ENCODE measurements at regions not wholly inside any gene's neighbourhood (a gene's known extent, or its start where the extent isn't known, plus 50 kb on each side); places are given as distances from the start of the nearest gene placed in this dataset.
"Not testable (repeated sequence)": the region's sequence is repeated elsewhere in the genome, so short reads cannot be mapped to it uniquely, and the experiment has no call there.

DNA sequence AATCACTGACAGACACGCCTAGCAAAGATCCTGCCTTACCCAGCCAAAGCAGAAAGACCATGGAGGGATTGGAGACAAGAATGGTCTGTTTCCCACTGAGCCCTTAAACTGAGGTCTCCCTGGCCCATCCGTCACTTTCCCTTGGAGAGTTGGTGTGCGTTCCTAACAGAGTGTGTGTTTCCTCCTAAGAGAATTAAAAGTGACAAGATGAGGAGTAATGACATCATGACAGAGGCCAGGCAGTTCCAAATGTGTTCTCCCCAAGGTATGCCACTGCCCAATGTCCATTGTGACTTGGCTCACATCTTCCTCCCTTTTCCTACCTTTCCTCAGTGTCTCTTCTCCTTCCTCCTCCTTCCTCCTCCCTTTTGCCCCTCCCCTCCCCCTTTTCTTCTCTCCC is 295.7 kb downstream of the SIPA1L2 start:
- Histone ChIP-seq H3K27me3 (ENCODE audit: insufficient read depth, low read length, poor library complexity, severe bottlenecking) (no peaks in the 10 kb centered on the region), H3K27ac (ENCODE audit: low read depth, low read length) (no peak overlapping the region), H3K9me3 (ENCODE audit: low read length) (no peaks in the 10 kb centered on the region), H3K36me3 (ENCODE audit: insufficient read depth, low read length) (no peaks in the 10 kb centered on the region), H3K4me3 (ENCODE audit: low read length) (no peak overlapping the region), H3K4me1 (ENCODE audit: insufficient read depth, low read length) (peaks cover 20% of the 10 kb centered on the region)
- no peak overlapping the region for H3K4me3 Mint-ChIP-seq
- CTCF ChIA-PET = no interaction called here
- peaks cover 0 to 3% (median 0%) of the 10 kb centered on the region in 5 donors for H3K9me3 Mint-ChIP-seq
- no peak for DNase-seq
- peak overlapping the region in 1 of 8 donors; percentile 54 for H3K27ac Mint-ChIP-seq
- POLR2A ChIA-PET = no interaction called here
- no peaks in the 10 kb centered on the region for H3K36me3 Mint-ChIP-seq
- H3K27me3 Mint-ChIP-seq = peaks cover 4 to 22% of the 10 kb centered on the region in 2 donors
- peaks cover 12 to 18% (median 14%) of the 10 kb centered on the region in 3 donors for H3K4me1 Mint-ChIP-seq

DNA sequence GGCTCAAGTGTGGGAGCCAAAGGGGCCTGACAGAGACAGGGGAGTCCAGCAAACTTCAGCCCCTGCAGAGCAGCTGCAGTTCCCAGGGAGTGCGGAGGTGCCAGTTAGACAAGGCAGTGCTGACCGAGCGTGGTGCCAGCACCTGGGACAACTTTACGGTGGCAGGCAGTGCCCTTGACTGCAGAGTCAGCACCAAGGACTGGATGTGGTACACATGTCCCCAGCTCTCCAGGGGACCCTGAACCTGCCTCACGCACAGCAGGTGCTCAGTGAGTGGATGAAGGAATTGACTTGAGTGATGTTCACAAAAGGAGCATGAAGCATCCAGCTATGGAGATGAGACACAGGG is 296.5 kb downstream of the SIPA1L2 start:
- Histone ChIP-seq H3K4me3 (ENCODE audit: low read length) (no peak overlapping the region), H3K36me3 (ENCODE audit: insufficient read depth, low read length) (no peaks in the 10 kb centered on the region), H3K27ac (ENCODE audit: low read depth, low read length) (no peak overlapping the region), H3K27me3 (ENCODE audit: insufficient read depth, low read length, poor library complexity, severe bottlenecking) (no peaks in the 10 kb centered on the region), H3K9me3 (ENCODE audit: low read length) (no peaks in the 10 kb centered on the region), H3K4me1 (ENCODE audit: insufficient read depth, low read length) (peaks cover 20% of the 10 kb centered on the region)
- Mint-ChIP-seq H3K9me3 (peaks cover 0 to 3% (median 0%) of the 10 kb centered on the region in 5 donors), H3K27ac (no peak overlapping the region), H3K4me3 (no peak overlapping the region), H3K36me3 (no peaks in the 10 kb centered on the region), H3K27me3 (peaks cover 4 to 22% of the 10 kb centered on the region in 2 donors), H3K4me1 (peaks cover 12 to 18% (median 14%) of the 10 kb centered on the region in 3 donors)
- ChIA-PET CTCF (no interaction called here), POLR2A (no interaction called here)
- DNase-seq = no peak

DNA sequence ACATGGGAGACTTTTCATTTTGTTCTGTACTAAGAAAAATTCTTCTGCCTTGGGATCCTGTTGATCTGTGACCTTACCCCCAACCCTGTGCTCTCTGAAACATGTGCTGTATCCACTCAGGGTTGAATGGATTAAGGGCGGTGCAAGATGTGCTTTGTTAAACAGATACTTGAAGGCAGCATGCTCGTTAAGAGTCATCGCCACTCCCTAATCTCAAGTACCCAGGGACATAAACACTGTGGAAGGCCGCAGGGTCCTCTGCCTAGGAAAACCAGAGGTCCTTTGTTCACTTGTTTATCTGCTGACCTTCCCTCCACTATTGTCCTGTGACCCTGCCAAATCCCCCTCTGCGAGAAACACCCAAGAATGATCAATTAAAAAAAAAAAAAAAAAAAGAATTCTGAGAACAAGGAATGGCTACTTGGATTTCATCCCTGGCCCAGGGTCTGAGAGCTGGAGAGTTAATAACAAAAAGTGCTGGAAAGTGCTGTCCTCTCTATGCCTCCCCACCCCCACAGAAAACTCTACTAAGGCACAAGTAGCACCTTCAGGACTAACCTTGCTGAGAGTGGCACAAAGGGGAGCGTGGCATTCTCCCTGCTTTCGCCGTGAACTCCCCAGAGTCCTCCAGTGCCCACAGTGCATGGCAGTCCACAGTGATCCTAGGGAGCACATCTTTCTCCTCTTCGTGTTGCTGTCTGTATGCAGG is 297.1 kb downstream of the SIPA1L2 start:
- peaks cover 20% of the 10 kb centered on the region for H3K4me1 ChIP-seq (ENCODE audit: insufficient read depth, low read length)
- H3K27me3 ChIP-seq (ENCODE audit: insufficient read depth, low read length, poor library complexity, severe bottlenecking); H3K36me3 ChIP-seq (ENCODE audit: insufficient read depth, low read length); DNase-seq; H3K9me3 ChIP-seq (ENCODE audit: low read length); H3K36me3 Mint-ChIP-seq; H3K4me3 ChIP-seq (ENCODE audit: low read length); H3K27ac Mint-ChIP-seq; H3K27ac ChIP-seq (ENCODE audit: low read depth, low read length); H3K9me3 Mint-ChIP-seq; POLR2A ChIA-PET; CTCF ChIA-PET; H3K4me3 Mint-ChIP-seq: not testable (repeated sequence)
- Mint-ChIP-seq H3K4me1 (peaks cover 12 to 18% (median 14%) of the 10 kb centered on the region in 3 donors), H3K27me3 (peaks cover 4 to 18% of the 10 kb centered on the region in 2 donors)

DNA sequence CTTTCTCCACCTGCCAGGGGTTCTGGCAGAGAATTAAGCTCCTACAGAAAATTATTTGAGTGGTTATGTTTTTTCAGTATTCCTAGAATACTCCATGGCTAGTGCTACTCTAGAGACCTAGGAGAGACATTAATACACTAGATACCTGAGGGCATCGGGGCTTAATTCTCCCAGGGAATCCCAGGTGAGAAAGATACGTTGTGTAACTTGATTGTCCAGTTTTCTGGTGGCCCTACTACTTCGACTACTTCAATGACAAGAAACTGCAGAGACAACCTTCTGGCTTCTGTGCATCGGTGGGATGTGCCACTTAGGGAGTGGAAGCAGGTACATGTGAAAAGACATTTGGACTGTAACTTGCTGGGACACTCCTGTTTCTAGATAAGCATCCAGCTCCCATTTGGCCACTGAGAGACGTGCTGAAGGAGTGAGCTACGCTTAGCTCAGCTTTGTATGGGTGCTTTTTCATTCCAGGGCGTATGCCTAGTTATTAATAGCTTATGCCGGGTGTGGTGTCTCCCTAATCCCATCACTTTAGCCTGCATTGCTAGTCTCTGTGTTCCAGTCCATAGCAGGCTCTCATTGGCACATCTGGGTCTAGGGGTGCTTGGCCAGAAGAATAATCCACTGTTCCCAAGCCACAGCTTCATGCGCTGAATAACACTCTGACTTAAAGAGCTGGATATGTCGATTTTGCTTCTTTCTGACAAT is 300.7 kb downstream of the SIPA1L2 start:
- Mint-ChIP-seq H3K27me3 (peaks cover 3 to 4% of the 10 kb centered on the region in 2 donors), H3K4me3 (no peak overlapping the region)
- POLR2A ChIA-PET = no interaction called here

DNA sequence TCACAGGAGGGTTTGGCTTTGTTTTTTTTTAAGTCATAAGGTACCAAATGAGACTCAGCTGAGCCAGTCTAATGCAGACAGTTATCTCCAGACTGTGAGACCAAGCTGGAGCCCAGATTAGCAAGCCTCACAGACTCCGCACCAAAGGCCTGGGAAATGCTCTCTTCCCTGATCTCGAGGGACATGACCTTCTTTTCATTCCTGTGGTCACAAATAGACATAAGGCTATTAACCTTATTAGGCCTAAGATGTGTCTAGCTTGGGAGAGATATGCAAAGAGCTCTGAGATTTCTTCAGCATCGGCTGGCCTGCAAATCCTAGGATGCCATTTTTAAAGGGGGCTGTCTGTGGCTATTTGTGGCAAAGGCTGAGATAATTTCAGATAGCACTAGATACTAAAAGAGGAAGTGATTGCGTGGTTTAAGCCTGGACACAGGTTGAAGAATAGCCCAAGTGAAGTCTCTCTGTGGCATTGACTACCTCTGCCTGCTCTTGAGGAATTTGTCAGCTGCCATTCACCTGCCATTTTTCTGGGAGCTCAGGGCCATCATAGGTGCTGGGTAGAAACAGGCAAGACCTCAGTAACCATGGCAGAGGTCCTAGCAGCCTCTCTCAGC is 301.3 kb downstream of the SIPA1L2 start:
- Histone ChIP-seq H3K27ac (ENCODE audit: low read depth, low read length) (no peak overlapping the region), H3K27me3 (ENCODE audit: insufficient read depth, low read length, poor library complexity, severe bottlenecking) (no peaks in the 10 kb centered on the region), H3K4me3 (ENCODE audit: low read length) (no peak overlapping the region), H3K9me3 (ENCODE audit: low read length) (no peaks in the 10 kb centered on the region), H3K36me3 (ENCODE audit: insufficient read depth, low read length) (no peaks in the 10 kb centered on the region), H3K4me1 (ENCODE audit: insufficient read depth, low read length) (no peaks in the 10 kb centered on the region)
- CTCF ChIA-PET = interaction anchor here (0.7 kb wide), 1 partner anchor 9 kb away, joined by 3 read pairs; no protein-coding TSS in a partner anchor
- Mint-ChIP-seq H3K4me3 (no peak overlapping the region), H3K27me3 (peaks cover 3 to 4% of the 10 kb centered on the region in 2 donors), H3K36me3 (no peaks in the 10 kb centered on the region), H3K27ac (peak overlapping the region in 1 of 8 donors; percentile 9), H3K9me3 (peaks cover 0 to 3% (median 0%) of the 10 kb centered on the region in 5 donors), H3K4me1 (no peaks in the 10 kb centered on the region)
- DNase-seq = no peak
- POLR2A ChIA-PET = no interaction called here

More for the DNA sequence above, 300.7 kb downstream of the SIPA1L2 start:
- H3K27ac ChIP-seq (ENCODE audit: low read depth, low read length) = no peak overlapping the region
- no peaks in the 10 kb centered on the region for H3K36me3 ChIP-seq (ENCODE audit: insufficient read depth, low read length)
- H3K27ac Mint-ChIP-seq = peak overlapping the region in 1 of 8 donors; percentile 9
- H3K4me3 ChIP-seq (ENCODE audit: low read length) = no peak overlapping the region
- H3K9me3 Mint-ChIP-seq = peaks cover 0 to 3% (median 0%) of the 10 kb centered on the region in 5 donors
- CTCF ChIA-PET = no interaction called here
- no peaks in the 10 kb centered on the region for H3K9me3 ChIP-seq (ENCODE audit: low read length)
- DNase-seq = no peak
- peaks cover 0 to 6% (median under 1%) of the 10 kb centered on the region in 3 donors for H3K4me1 Mint-ChIP-seq
- no peaks in the 10 kb centered on the region for H3K36me3 Mint-ChIP-seq
- H3K4me1 ChIP-seq (ENCODE audit: insufficient read depth, low read length) = peaks cover under 1% of the 10 kb centered on the region
- H3K27me3 ChIP-seq (ENCODE audit: insufficient read depth, low read length, poor library complexity, severe bottlenecking) = no peaks in the 10 kb centered on the region

DNA sequence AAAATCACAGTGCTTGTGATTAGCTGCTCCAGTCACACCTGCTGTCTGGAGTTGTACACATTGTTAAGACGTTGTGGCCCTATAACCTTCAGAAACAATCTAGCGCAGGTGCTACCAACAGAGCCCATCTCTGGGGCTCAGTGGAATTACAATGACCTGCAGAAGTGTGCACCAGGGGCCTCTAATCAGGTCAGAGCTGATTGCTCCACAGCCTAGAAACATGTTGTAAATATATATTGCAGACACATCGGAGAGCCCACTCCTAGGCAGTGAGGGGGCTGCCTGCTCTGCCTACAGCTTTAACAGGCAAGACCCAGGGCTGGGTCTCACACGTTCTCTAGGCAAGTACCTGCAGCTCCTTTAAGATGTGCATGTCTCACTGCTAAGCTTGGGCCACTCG is 302.0 kb downstream of the SIPA1L2 start:
- DNase-seq = no peak
- H3K4me1 Mint-ChIP-seq = no peaks in the 10 kb centered on the region
- Histone ChIP-seq H3K4me3 (ENCODE audit: low read length) (no peak overlapping the region), H3K27ac (ENCODE audit: low read depth, low read length) (no peak overlapping the region), H3K36me3 (ENCODE audit: insufficient read depth, low read length) (no peaks in the 10 kb centered on the region), H3K9me3 (ENCODE audit: low read length) (no peaks in the 10 kb centered on the region), H3K27me3 (ENCODE audit: insufficient read depth, low read length, poor library complexity, severe bottlenecking) (no peaks in the 10 kb centered on the region), H3K4me1 (ENCODE audit: insufficient read depth, low read length) (no peaks in the 10 kb centered on the region)
- no peaks in the 10 kb centered on the region for H3K36me3 Mint-ChIP-seq
- H3K27me3 Mint-ChIP-seq = peaks cover 2 to 6% of the 10 kb centered on the region in 2 donors
- CTCF ChIA-PET = interaction anchor here (0.7 kb wide), 1 partner anchor 9 kb away, joined by 3 read pairs; no protein-coding TSS in a partner anchor
- POLR2A ChIA-PET = no interaction called here
- H3K4me3 Mint-ChIP-seq = no peak overlapping the region
- H3K9me3 Mint-ChIP-seq = peaks cover 0 to 3% (median 0%) of the 10 kb centered on the region in 5 donors
- H3K27ac Mint-ChIP-seq = no peak overlapping the region

DNA sequence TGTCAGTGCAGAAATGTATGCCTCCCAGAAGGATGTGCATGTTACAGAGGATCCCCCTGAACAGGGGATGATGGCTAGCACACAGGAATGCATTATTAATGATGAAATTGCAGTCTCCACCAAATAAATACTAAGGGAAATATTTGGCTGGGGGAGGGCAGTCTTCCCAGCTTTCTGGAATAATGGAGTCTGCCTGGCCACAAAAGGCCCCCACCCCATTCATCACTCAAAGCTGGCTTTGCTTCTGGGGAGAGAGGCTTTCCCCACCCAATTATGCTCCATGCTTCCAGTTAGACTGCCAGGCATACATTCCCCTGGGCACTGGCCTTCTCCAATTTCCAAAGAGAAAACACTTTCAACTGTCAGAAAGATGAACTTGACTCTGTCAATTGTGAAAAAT is 302.7 kb downstream of the SIPA1L2 start:
- H3K27me3 ChIP-seq (ENCODE audit: insufficient read depth, low read length, poor library complexity, severe bottlenecking) = no peaks in the 10 kb centered on the region
- no peak overlapping the region for H3K4me3 Mint-ChIP-seq
- ChIA-PET CTCF (no interaction called here), POLR2A (no interaction called here)
- H3K36me3 ChIP-seq (ENCODE audit: insufficient read depth, low read length) = no peaks in the 10 kb centered on the region
- no peak overlapping the region for H3K27ac Mint-ChIP-seq
- peaks cover 0 to 3% (median 0%) of the 10 kb centered on the region in 5 donors for H3K9me3 Mint-ChIP-seq
- H3K4me1 Mint-ChIP-seq = no peaks in the 10 kb centered on the region
- H3K27me3 Mint-ChIP-seq = peaks cover 2 to 6% of the 10 kb centered on the region in 2 donors
- no peaks in the 10 kb centered on the region for H3K36me3 Mint-ChIP-seq
- H3K27ac ChIP-seq (ENCODE audit: low read depth, low read length) = no peak overlapping the region
- no peaks in the 10 kb centered on the region for H3K9me3 ChIP-seq (ENCODE audit: low read length)
- no peaks in the 10 kb centered on the region for H3K4me1 ChIP-seq (ENCODE audit: insufficient read depth, low read length)
- no peak for DNase-seq
- no peak overlapping the region for H3K4me3 ChIP-seq (ENCODE audit: low read length)

DNA sequence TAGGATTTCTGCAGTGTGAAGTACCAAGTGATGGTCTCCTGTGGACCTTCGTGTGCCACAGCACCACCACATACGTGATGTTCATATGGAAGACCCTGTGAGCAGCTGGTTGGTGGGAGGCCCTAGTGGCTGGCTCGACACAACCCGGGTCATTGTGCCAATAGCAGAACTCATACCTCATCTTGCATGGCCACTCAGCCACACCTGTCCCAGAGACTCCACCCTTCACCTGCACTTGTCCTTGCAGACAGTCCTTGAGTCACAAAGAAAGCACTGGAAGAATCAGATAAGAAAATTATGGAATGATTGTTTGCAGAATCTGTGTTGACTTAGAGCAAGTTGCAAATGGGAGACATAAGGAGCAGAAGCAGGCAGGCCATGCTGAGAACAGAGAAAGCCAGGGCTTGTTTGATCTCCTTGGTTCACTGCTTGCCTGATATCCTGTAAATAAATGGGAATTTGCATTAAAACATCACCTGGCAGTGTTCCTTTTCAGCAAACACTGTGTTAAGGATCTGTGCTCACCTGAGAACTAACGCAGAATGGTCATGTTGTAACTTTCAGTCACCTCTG is 307.7 kb downstream of the SIPA1L2 start:
- no peak overlapping the region for H3K27ac Mint-ChIP-seq
- H3K4me1 Mint-ChIP-seq = no peaks in the 10 kb centered on the region
- H3K9me3 ChIP-seq (ENCODE audit: low read length) = no peaks in the 10 kb centered on the region

More for the DNA sequence above, 307.7 kb downstream of the SIPA1L2 start:
- H3K9me3 Mint-ChIP-seq = no peaks in the 10 kb centered on the region
- ChIA-PET POLR2A (no interaction called here), CTCF (no interaction called here)
- no peak overlapping the region for H3K4me3 ChIP-seq (ENCODE audit: low read length)
- no peak overlapping the region for H3K4me3 Mint-ChIP-seq
- H3K27ac ChIP-seq (ENCODE audit: low read depth, low read length) = no peak overlapping the region
- H3K36me3 Mint-ChIP-seq = no peaks in the 10 kb centered on the region
- no peaks in the 10 kb centered on the region for H3K27me3 ChIP-seq (ENCODE audit: insufficient read depth, low read length, poor library complexity, severe bottlenecking)
- peaks cover 0 to 3% of the 10 kb centered on the region in 2 donors for H3K27me3 Mint-ChIP-seq
- DNase-seq = no peak
- H3K4me1 ChIP-seq (ENCODE audit: insufficient read depth, low read length) = no peaks in the 10 kb centered on the region
- H3K36me3 ChIP-seq (ENCODE audit: insufficient read depth, low read length) = no peaks in the 10 kb centered on the region

All from CD8-positive, alpha-beta memory T cell (primary cell).